HG02852 (cell line): ENCODE measurements at regions not wholly inside any gene's neighbourhood (a gene's known extent, or its start where the extent isn't known, plus 50 kb on each side); places are given as distances from the start of the nearest gene placed in this dataset.
"Not testable (repeated sequence)": the region's sequence is repeated elsewhere in the genome, so short reads cannot be mapped to it uniquely, and the experiment has no call there.

Experiments used
- ATAC-seq: cut with Tn5 transposase; IDR thresholded peaks from one replicate; pipeline ENCODE4 v1.9.1; 2021; ENCODE audit warnings: mild to moderate bottlenecking, moderate library complexity; ENCODE audit not compliant: unreplicated experiment

DNA sequence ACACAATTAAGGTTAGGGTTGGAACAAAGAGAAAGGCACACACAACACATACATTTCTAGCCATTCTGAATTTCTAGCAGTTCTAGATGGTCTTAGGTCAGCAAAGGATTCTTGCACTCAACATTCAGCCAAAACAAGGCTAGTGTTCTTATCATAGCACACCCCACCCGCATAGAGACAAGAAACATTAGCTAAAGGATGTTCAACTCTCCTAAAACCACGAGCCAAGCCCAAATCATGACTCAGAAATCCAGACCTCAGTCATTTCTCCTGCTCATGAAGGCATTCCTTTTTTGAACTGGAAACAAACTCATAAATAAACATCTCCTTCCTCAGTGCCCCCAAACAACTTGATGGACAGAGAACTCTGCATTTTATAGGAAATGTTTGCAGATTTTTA, 293.0 kb upstream of the NOTCH2NLA start:
- ATAC-seq = not testable (repeated sequence)

- ATAC-seq = not testable (repeated sequence)
Observed at GRCh38 chr1:146513754-146514153, 284.9 kb upstream of the NOTCH2NLA start.

GRCh38 chr1:146511047-146511777, 282.4 kb upstream of the NOTCH2NLA start:
- not testable (repeated sequence) for ATAC-seq

GRCh38 chr1:146510248-146510983, 281.6 kb upstream of the NOTCH2NLA start:
- not testable (repeated sequence) for ATAC-seq

- not testable (repeated sequence) for ATAC-seq
Observed at GRCh38 chr1:146504121-146504520, 275.3 kb upstream of the NOTCH2NLA start.

- not testable (repeated sequence) for ATAC-seq
Observed at GRCh38 chr1:146487555-146487954, 258.7 kb upstream of the NOTCH2NLA start.

GRCh38 chr1:146487155-146487554, 258.3 kb upstream of the NOTCH2NLA start:
- ATAC-seq = not testable (repeated sequence)

DNA sequence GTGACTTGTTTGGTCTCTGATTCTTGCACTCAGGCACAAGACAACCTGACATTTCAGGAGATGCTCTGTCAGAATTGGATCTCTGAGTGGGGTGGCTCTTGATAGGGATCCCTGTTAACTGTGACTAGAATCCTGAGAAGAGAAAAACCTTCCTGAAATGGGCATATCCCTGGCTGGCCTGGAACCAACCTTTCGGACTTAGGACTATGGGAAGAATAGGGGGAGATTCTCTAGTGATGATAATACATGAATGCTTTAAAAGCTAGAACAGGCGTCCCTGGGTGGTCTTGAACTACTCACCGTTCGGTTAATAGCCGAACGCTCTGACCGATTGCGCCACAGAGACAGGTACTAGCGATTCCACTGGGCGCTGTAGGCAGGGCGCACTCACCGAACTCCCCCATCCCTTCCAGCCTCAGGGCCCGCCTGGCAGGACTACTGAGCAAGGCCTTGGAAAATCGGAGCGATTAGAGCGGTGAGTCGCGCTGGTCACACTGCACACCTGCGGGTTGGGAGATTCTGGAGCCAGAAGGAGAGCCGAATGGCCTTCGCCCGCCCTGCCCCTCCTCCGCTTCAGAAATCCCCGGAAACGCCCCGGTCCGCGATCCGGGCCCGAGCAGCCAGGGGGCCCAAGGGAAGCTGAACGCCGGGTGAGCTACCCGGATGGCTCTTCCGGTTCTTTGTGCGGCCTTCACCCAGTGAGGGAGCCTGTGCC, 257.6 kb upstream of the NOTCH2NLA start:
- not testable (repeated sequence) for ATAC-seq

GRCh38 chr1:146484195-146484594, 255.4 kb upstream of the NOTCH2NLA start:
- ATAC-seq = not testable (repeated sequence)

DNA sequence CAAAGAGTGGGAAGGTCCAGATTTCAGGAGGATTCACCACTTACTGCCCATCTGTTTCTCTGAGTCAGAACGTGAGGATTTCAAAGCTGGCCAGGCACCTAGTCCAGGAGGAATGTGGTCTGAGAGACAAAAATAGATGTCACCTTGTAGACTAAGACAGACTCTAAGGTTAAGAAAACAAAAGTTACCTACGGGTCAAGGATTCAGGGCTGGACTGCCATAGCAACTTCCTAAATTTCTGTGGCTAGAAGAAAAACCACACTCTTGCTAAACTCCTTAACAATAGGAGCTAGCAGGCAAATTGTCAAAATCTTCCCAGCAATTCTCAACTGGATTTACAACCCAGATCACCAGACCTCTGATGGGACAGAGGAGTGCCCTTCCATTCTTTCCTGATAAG, 250.4 kb upstream of the NOTCH2NLA start:
- ATAC-seq = not testable (repeated sequence)

- not testable (repeated sequence) for ATAC-seq
Observed at GRCh38 chr1:146478125-146478720, 249.4 kb upstream of the NOTCH2NLA start.

GRCh38 chr1:146475086-146475485, 246.3 kb upstream of the NOTCH2NLA start:
- ATAC-seq = not testable (repeated sequence)

GRCh38 chr1:146474216-146474615, 245.4 kb upstream of the NOTCH2NLA start:
- not testable (repeated sequence) for ATAC-seq

GRCh38 chr1:146472192-146472861, 243.5 kb upstream of the NOTCH2NLA start:
- ATAC-seq = peak; percentile 81

DNA sequence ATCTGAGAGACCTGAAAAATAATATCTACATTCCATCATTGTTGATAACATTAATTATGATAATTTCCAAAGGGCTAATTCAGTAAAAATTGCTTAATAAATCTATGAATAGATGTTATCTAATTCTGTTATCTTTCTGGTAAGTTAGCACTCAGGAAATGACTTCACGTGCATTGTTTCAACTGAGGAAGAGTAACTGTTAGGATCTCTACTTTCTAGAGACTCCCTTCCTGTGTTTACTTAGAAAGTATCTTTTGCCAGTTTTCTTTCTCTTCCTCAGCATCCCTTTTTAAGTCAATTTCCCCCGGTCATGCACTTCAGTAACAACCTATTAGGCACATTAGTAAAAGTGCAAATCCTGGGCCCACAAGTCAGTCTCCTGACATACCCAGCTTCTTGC, 231.1 kb upstream of the NOTCH2NLA start:
- ATAC-seq = not testable (repeated sequence)

GRCh38 chr1:146459308-146459707, 230.5 kb upstream of the NOTCH2NLA start:
- not testable (repeated sequence) for ATAC-seq

DNA sequence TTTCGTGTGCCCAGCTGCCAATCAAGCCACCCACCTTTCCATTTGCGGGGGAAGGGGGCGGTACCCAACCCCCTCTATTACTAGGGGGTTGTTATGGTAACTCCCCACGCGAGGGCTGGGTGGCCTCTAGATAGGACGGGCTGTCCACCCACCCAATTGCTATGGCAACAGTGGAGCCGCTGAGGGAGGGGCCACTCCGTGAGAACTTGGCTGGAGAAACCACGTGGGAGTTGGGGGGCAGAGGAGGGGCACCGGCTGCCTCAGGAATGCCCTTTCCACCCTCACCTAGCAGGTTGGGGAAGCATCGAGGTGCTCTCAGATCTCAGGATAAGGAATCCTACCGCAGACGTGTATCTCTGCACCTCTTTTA, 220.0 kb upstream of the NOTCH2NLA start:
- ATAC-seq = not testable (repeated sequence)

DNA sequence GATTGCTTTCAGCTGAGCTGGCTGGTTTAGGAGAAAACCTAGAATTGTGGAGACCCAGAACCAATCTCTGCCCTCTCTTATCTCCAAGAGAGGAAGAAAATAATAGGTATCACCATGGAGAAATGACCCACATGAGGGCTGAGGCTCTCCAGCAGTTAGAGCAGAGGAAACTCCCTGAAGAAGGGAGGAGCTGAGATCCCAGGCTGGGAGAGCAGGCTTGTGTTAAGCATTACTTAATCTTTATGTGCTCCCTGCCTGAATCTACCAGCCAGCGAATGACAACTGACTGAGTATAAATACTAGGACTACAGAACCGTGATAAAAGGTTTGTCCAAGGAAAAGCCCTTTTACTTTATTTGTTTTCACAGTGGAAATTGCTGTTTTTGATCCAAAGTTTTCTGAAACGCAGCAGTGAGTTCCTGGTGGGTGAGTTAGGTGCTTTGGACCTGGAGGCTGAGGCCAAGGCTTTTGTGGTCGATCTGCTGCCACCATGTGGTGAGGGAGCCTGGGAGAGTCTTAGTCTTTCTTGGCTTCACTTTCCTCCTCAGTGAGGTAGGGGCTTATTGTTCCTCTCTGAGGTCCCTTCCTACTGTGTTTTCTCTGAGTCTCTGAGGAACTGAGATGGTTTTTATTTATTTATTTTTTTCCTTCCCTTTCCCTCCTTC, 219.5 kb upstream of the NOTCH2NLA start:
- not testable (repeated sequence) for ATAC-seq

DNA sequence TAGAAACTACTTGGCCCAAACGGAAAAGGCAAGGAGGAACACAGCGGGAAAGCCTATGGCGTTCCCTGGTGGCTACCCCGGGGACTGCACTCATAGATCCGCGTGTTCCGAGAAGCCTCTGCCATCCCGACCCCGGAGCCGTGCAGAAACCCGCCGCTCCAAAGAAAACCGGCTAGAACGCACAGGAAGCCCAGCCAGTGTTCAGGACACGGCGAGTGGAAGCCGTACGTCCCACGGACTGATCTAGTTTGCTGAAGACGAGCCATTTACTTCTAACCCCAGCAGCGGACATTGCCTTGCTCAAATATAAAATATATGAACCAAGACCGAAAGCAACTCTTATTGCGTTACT, 215.0 kb upstream of the NOTCH2NLA start:
- not testable (repeated sequence) for ATAC-seq
